ENCODE measurements at regions not wholly inside any gene's neighbourhood (a gene's known extent, or its start where the extent isn't known, plus 50 kb on each side); places are given as distances from the start of the nearest gene placed in this dataset.

DNA sequence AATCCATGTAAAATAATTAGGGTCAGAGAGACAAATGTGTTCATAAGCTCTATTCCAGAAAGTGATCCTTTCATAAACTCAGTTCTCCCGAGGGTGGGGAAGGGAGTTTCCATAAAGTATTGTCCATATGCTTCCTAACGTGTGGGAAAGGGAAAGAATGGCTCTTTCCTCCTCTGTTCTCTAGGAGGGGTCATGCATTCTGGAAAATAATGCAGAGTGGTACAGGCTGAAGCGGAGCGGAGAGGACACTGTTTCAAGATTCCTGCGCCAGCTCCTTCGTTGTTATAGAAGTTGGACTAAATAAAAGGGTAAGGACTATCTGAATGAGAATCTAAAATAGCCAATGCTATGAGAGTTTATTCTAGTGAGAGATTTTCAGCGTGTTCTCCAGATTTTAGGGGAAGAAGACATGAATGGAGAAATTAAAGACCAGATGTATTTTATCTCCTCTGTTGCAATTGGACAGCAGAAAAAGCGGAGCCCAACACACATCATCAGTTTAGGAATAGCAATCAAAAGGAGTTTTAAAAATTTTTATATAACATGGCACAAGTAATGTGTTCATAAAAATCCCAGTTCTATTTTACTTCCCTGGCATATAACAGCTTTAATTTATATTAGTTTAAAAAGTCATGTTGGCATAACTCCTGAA is 166.9 kb upstream of the MPDZ start:
- Mint-ChIP-seq H3K9me3 (peaks cover 2 to 5% of the 10 kb centered on the region in 2 donors), H3K27me3 (ENCODE audit: low read depth in 2 of 2) (no peaks in the 10 kb centered on the region), H3K4me3 (no peak overlapping the region), H3K36me3 (no peaks in the 10 kb centered on the region), H3K4me1 (no peaks in the 10 kb centered on the region), H3K27ac (no peak overlapping the region)
- Histone ChIP-seq H3K27ac (ENCODE audit: low read length) (no peak overlapping the region), H3K4me1 (ENCODE audit: control insufficient read depth, insufficient read depth, low read length) (no peaks in the 10 kb centered on the region), H3K36me3 (ENCODE audit: control insufficient read depth, insufficient read depth, low read length) (no peaks in the 10 kb centered on the region), H3K27me3 (ENCODE audit: control insufficient read depth, insufficient read depth, low read length) (no peaks in the 10 kb centered on the region), H3K9me3 (ENCODE audit: control insufficient read depth, insufficient read depth, low read length) (no peaks in the 10 kb centered on the region), H3K4me3 (ENCODE audit: low read length) (no peak overlapping the region)
- WGBS (ENCODE audit: insufficient coverage) = 91% methylated on average over 7 of the region's 8 CpGs
- intact Hi-C loops (cut with micrococcal nuclease) = no loop called here
- TF ChIP-seq, protein P1, sequence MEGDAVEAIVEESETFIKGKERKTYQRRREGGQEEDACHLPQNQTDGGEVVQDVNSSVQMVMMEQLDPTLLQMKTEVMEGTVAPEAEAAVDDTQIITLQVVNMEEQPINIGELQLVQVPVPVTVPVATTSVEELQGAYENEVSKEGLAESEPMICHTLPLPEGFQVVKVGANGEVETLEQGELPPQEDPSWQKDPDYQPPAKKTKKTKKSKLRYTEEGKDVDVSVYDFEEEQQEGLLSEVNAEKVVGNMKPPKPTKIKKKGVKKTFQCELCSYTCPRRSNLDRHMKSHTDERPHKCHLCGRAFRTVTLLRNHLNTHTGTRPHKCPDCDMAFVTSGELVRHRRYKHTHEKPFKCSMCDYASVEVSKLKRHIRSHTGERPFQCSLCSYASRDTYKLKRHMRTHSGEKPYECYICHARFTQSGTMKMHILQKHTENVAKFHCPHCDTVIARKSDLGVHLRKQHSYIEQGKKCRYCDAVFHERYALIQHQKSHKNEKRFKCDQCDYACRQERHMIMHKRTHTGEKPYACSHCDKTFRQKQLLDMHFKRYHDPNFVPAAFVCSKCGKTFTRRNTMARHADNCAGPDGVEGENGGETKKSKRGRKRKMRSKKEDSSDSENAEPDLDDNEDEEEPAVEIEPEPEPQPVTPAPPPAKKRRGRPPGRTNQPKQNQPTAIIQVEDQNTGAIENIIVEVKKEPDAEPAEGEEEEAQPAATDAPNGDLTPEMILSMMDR (IDR thresholded peaks at IDR 0.05) = no peak
- DNase-seq = no peak
- ATAC-seq = no peak

DNA sequence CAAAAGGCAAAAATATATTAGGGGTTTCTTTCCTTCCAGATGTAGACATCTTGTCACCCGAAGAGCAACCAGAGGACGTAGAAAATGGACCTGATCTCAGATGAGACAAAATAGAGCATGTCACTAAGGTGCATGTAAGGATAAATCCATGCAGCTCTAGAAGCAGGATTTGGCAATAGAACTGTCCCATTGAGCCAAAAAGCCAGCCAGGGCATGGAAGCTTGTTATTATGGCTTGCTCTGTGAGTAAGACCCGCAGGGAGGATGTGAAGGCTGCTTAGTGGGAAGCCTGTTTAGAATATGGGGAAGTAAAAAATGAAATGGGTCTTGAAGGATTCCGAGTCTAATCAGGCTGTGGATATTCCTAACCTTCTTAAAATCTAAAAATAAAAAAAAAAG is 165.6 kb upstream of the MPDZ start:
- Mint-ChIP-seq H3K27ac (no peak overlapping the region), H3K27me3 (ENCODE audit: low read depth in 2 of 2) (no peaks in the 10 kb centered on the region), H3K4me1 (no peaks in the 10 kb centered on the region), H3K9me3 (peaks cover 4 to 5% of the 10 kb centered on the region in 2 donors), H3K4me3 (no peak overlapping the region), H3K36me3 (no peaks in the 10 kb centered on the region)
- intact Hi-C loops (cut with micrococcal nuclease) = no loop called here
- Histone ChIP-seq H3K27ac (ENCODE audit: low read length) (no peak overlapping the region), H3K9me3 (ENCODE audit: control insufficient read depth, insufficient read depth, low read length) (no peaks in the 10 kb centered on the region), H3K4me1 (ENCODE audit: control insufficient read depth, insufficient read depth, low read length) (no peaks in the 10 kb centered on the region), H3K27me3 (ENCODE audit: control insufficient read depth, insufficient read depth, low read length) (no peaks in the 10 kb centered on the region), H3K4me3 (ENCODE audit: low read length) (no peak overlapping the region), H3K36me3 (ENCODE audit: control insufficient read depth, insufficient read depth, low read length) (no peaks in the 10 kb centered on the region)
- WGBS (ENCODE audit: insufficient coverage) = 66% methylated on average over 3 of the region's 4 CpGs
- ATAC-seq (no peak), DNase-seq (no peak)
- TF ChIP-seq, protein P1 (IDR thresholded peaks at IDR 0.05) = no peak

DNA sequence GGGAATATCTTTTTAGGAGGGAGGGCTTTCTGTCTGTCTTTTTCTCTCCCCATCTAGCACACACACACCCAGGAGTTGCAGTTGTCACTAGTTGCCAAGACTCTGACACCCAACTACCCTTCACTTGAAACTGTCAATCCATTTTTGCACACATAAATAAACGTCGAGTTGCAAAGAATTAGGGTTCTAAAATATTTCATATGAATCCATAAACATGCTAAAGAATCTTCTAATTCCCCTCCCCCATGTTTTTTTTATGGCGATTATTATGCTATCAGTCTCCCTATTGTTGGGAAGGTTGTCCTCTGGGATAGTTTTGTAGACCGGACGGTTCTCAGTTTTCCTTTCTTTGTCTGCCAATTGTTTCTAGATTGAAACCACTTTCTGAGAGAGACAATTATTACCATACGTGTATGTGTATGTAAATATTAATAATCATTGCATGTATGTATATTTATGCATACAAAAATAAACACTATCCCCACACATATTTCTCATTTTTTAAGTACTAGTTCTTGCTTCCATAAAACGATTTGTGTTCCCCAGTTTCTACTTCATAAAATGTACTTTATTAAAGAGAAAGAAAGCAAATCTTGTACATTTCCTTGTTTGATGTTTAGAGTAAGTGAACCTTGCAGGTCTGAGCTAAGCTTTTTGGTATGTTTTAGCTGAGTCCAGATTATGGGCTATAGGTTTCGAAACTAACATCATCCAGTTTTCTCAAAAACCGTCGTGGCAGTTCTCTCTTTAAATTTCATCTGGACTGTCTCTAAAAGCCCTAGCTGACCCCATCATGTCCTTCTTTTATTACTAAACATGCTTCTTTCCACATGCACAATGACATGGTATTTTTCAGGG is 165.0 kb upstream of the MPDZ start:
- 76% methylated on average over 7 of the region's 10 CpGs for WGBS (ENCODE audit: insufficient coverage)

More for the DNA sequence above, 165.0 kb upstream of the MPDZ start:
- TF ChIP-seq, protein P1 (IDR thresholded peaks at IDR 0.05) = no peak
- no peak overlapping the region for H3K27ac Mint-ChIP-seq
- no peaks in the 10 kb centered on the region for H3K36me3 Mint-ChIP-seq
- Histone ChIP-seq H3K36me3 (ENCODE audit: control insufficient read depth, insufficient read depth, low read length) (no peaks in the 10 kb centered on the region), H3K4me1 (ENCODE audit: control insufficient read depth, insufficient read depth, low read length) (no peaks in the 10 kb centered on the region), H3K4me3 (ENCODE audit: low read length) (no peak overlapping the region), H3K27ac (ENCODE audit: low read length) (no peak overlapping the region), H3K9me3 (ENCODE audit: control insufficient read depth, insufficient read depth, low read length) (no peaks in the 10 kb centered on the region), H3K27me3 (ENCODE audit: control insufficient read depth, insufficient read depth, low read length) (no peaks in the 10 kb centered on the region)
- H3K27me3 Mint-ChIP-seq (ENCODE audit: low read depth in 2 of 2) = no peaks in the 10 kb centered on the region
- DNase-seq = no peak
- H3K4me3 Mint-ChIP-seq = no peak overlapping the region
- intact Hi-C loops (cut with micrococcal nuclease) = no loop called here
- no peaks in the 10 kb centered on the region for H3K4me1 Mint-ChIP-seq
- H3K9me3 Mint-ChIP-seq = peaks cover 5% of the 10 kb centered on the region in 2 donors
- no peak for ATAC-seq

Measured in natural killer cell (primary cell).